ENCODE measurements at regions not wholly inside any gene's neighbourhood (a gene's known extent, or its start where the extent isn't known, plus 50 kb on each side); places are given as distances from the start of the nearest gene placed in this dataset.

GRCh38 chr17:27985306-27985705 lies 57.2 kb upstream of the NLK start:
- TF ChIP-seq POLR2AphosphoS5 (IDR thresholded peaks at IDR 0.05; ENCODE audit: low read depth, low read length) (no peak), RCOR1 (IDR thresholded peaks at IDR 0.05; ENCODE audit: low read length) (no peak), RAD21 (IDR thresholded peaks at IDR 0.05; ENCODE audit: low read length) (no peak), CTCF (IDR thresholded peaks at IDR 0.05) (no peak), SMC3 (IDR thresholded peaks at IDR 0.05; ENCODE audit: low read depth, low read length) (no peak), MAX (IDR thresholded peaks at IDR 0.05; ENCODE audit: low read depth) (no peak), REST (IDR thresholded peaks at IDR 0.05; ENCODE audit: low read depth, low read length) (no peak), SIN3A (IDR thresholded peaks at IDR 0.05; ENCODE audit: borderline replicate concordance, low read depth, low read length) (no peak), RXRA (IDR thresholded peaks at IDR 0.05; ENCODE audit: borderline replicate concordance, low read depth) (no peak), NRF1 (IDR thresholded peaks at IDR 0.05; ENCODE audit: low read depth, low read length) (no peak), TAF1 (IDR thresholded peaks at IDR 0.05; ENCODE audit: borderline replicate concordance, low read depth, low read length) (no peak), CHD2 (IDR thresholded peaks at IDR 0.05; ENCODE audit: low read length, partially characterized antibody) (no peak)

Data from SK-N-SH (cell line).